Transverse colon (tissue), 4 donors: ENCODE measurements at regions not wholly inside any gene's neighbourhood (a gene's known extent, or its start where the extent isn't known, plus 50 kb on each side); places are given as distances from the start of the nearest gene placed in this dataset.
"Not testable (repeated sequence)": the region's sequence is repeated elsewhere in the genome, so short reads cannot be mapped to it uniquely, and the experiment has no call there.

Experiments
- DNase-seq: peaks from one replicate; pipeline ENCODE4 v3.0.0-alpha.2; 2019
- H3K27ac ChIP-seq, 4 donors: fragments of 200-600 bp; sonication (generic); 2 replicates each; pipeline ENCODE4 v1.5.1; 2016 to 2018; ENCODE audit warnings: inconsistent platforms in 4 of 4
- H3K27me3 ChIP-seq: fragments of 200-600 bp; sonication (generic); 2 replicates; pipeline ENCODE4 v1.5.1; 2017; ENCODE audit warnings: inconsistent platforms
- H3K36me3 ChIP-seq, 4 donors: fragments of 200-600 bp; sonication (generic); 2 replicates each; pipeline ENCODE4 v1.5.1; 2017 to 2019; ENCODE audit warnings: inconsistent platforms in 4 of 4
- H3K4me1 ChIP-seq, 4 donors: fragments of 200-600 bp; sonication (generic); 2 replicates each; pipeline ENCODE4 v1.5.1; 2017 to 2020; ENCODE audit warnings: inconsistent platforms in 4 of 4
- H3K4me3 ChIP-seq, 4 donors: fragments of 200-600 bp; sonication (generic); 1 replicate in 1 of 4; 2 replicates in 3 of 4; pipeline versions ENCODE4 v1.5.1 to v1.6.1; 2017 to 2019; ENCODE audit warnings: inconsistent platforms in 4 of 4
- H3K9me3 ChIP-seq, 2 donors: fragments of 200-600 bp; sonication (generic); 2 replicates each; pipeline ENCODE4 v1.5.1; 2017 to 2019; ENCODE audit warnings: inconsistent platforms in 2 of 2
- CTCF ChIP-seq, 5 experiments: fragments of 200-600 bp in 3 of 5; fragments of 450-650 bp in 2 of 5; sonication (generic) in 3 of 5; IDR thresholded peaks; 1 replicate in 2 of 5; 2 replicates in 3 of 5; pipeline ENCODE4 v1.5.1; 2016 to 2017; ENCODE audit warnings: antibody characterized with exemption in 5 of 5, inconsistent platforms in 3 of 5, mild to moderate bottlenecking in 2 of 5, moderate library complexity in 1 of 5
- EP300 ChIP-seq: sonication (generic); formaldehyde crosslinking; IDR thresholded peaks from one replicate; pipeline ENCODE4 v1.6.1; 2017; ENCODE audit warnings: antibody characterized with exemption, low read depth
- POLR2A ChIP-seq: fragments of 450-650 bp; IDR thresholded peaks from one replicate; pipeline ENCODE4 v1.6.1; 2016; ENCODE audit warnings: antibody characterized with exemption, mild to moderate bottlenecking, moderate library complexity
- POLR2AphosphoS5 ChIP-seq, 3 donors: sonication (generic); formaldehyde crosslinking; IDR thresholded peaks; one replicate each; pipeline ENCODE4 v1.6.1; 2016; ENCODE audit warnings: antibody characterized with exemption in 3 of 3
- WGBS, 2 donors: methylation state at CpG; one replicate each; pipeline ENCODE4 v1.1.5; 2018; ENCODE audit warnings: low coverage in 1 of 2; 5-methylcytosine and 5-hydroxymethylcytosine counted together
- in situ Hi-C, 4 donors: fragments of 200-750 bp; cut with MboI; loops; one replicate each; pipeline versions ENCODE4 v1.15.0 to v1.15.1; 2017; ENCODE audit warnings: low sequenced_read_pairs in 3 of 4, low pct_ligation_motif_present in 1 of 4, low pct_unique_long_range_greater_than_20kb in 1 of 4
- intact Hi-C: fragments of 100-400 bp; cut with DNase I; formaldehyde crosslinking; loops from one replicate; pipeline ENCODE4 v1.15.1; 2023; ENCODE audit warnings: low total_unique reads

GRCh38 chr4:43189741-43190140, 297.2 kb downstream of the GRXCR1 start:
- Histone ChIP-seq H3K9me3 (no peaks in the 10 kb centered on the region), H3K36me3 (no peaks in the 10 kb centered on the region), H3K27ac (no peak overlapping the region), H3K4me1 (no peaks in the 10 kb centered on the region), H3K27me3 (no peaks in the 10 kb centered on the region), H3K4me3 (no peak overlapping the region)
- intact Hi-C loops, result no loop called here
- in situ Hi-C loops, result no loop called here
- no peak for TF ChIP-seq POLR2A
- no peak for TF ChIP-seq POLR2AphosphoS5 (IDR thresholded peaks at IDR 0.05)
- no peak for TF ChIP-seq EP300
- TF ChIP-seq CTCF (IDR thresholded peaks at IDR 0.05), result no peak
- WGBS, 2 donors, result 81 to 94% methylated on average over 3 to 4 of the region's 4 CpGs
- DNase-seq, result no peak

- H3K36me3 ChIP-seq, DNase-seq, H3K4me3 ChIP-seq, intact Hi-C loops, H3K9me3 ChIP-seq, H3K4me1 ChIP-seq, in situ Hi-C loops, H3K27ac ChIP-seq, H3K27me3 ChIP-seq: not testable (repeated sequence)
- WGBS, 2 donors, result 82 to 88% methylated on average over 1 of the region's 1 CpG
Observed at GRCh38 chr4:43212576-43212975, 320.1 kb downstream of the GRXCR1 start.

- H3K4me3 ChIP-seq, result no peak overlapping the region
- WGBS, 2 donors, result 85 to 91% methylated on average over 3 of the region's 3 CpGs
- H3K4me1 ChIP-seq, result no peaks in the 10 kb centered on the region
- peaks cover 0 to 3% of the 10 kb centered on the region in 2 donors for H3K9me3 ChIP-seq
- no peaks in the 10 kb centered on the region for H3K27me3 ChIP-seq
- intact Hi-C loops (no loop called here), in situ Hi-C loops (no loop called here)
- DNase-seq, result no peak
- H3K36me3 ChIP-seq, result no peaks in the 10 kb centered on the region
- no peak for TF ChIP-seq POLR2A
- no peak for TF ChIP-seq CTCF (IDR thresholded peaks at IDR 0.05)
- no peak for TF ChIP-seq POLR2AphosphoS5 (IDR thresholded peaks at IDR 0.05)
- H3K27ac ChIP-seq, result no peak overlapping the region
Observed at GRCh38 chr4:43223820-43224219, 331.3 kb downstream of the GRXCR1 start.

GRCh38 chr4:43224559-43224958, 332.0 kb downstream of the GRXCR1 start:
- H3K36me3 ChIP-seq, result no peaks in the 10 kb centered on the region
- no peak for TF ChIP-seq EP300
- no peak for TF ChIP-seq POLR2A
- TF ChIP-seq CTCF (IDR thresholded peaks at IDR 0.05), result no peak
- no peak for TF ChIP-seq POLR2AphosphoS5 (IDR thresholded peaks at IDR 0.05)
- no peaks in the 10 kb centered on the region for H3K27me3 ChIP-seq
- WGBS, 2 donors, result 28 to 67% methylated on average over 2 of the region's 2 CpGs
- H3K4me1 ChIP-seq, result no peaks in the 10 kb centered on the region
- H3K27ac ChIP-seq, result no peak overlapping the region
- intact Hi-C loops, result no loop called here
- in situ Hi-C loops, result no loop called here
- no peak overlapping the region for H3K4me3 ChIP-seq
- peaks cover 0 to 3% of the 10 kb centered on the region in 2 donors for H3K9me3 ChIP-seq
- no peak for DNase-seq

GRCh38 chr4:43233321-43233720, 340.8 kb downstream of the GRXCR1 start:
- Histone ChIP-seq H3K4me1 (no peaks in the 10 kb centered on the region), H3K27me3 (no peaks in the 10 kb centered on the region), H3K27ac (no peak overlapping the region), H3K9me3 (no peaks in the 10 kb centered on the region), H3K36me3 (no peaks in the 10 kb centered on the region), H3K4me3 (no peak overlapping the region)
- TF ChIP-seq EP300 (no peak), POLR2A (no peak), CTCF (IDR thresholded peaks at IDR 0.05) (no peak), POLR2AphosphoS5 (IDR thresholded peaks at IDR 0.05) (no peak)
- intact Hi-C loops (no loop called here), in situ Hi-C loops (no loop called here)
- WGBS, 2 donors, result 92 to 100% methylated on average over 3 of the region's 3 CpGs
- no peak for DNase-seq
